ENCODE measurements at regions not wholly inside any gene's neighbourhood (a gene's known extent, or its start where the extent isn't known, plus 50 kb on each side); places are given as distances from the start of the nearest gene placed in this dataset.

DNA sequence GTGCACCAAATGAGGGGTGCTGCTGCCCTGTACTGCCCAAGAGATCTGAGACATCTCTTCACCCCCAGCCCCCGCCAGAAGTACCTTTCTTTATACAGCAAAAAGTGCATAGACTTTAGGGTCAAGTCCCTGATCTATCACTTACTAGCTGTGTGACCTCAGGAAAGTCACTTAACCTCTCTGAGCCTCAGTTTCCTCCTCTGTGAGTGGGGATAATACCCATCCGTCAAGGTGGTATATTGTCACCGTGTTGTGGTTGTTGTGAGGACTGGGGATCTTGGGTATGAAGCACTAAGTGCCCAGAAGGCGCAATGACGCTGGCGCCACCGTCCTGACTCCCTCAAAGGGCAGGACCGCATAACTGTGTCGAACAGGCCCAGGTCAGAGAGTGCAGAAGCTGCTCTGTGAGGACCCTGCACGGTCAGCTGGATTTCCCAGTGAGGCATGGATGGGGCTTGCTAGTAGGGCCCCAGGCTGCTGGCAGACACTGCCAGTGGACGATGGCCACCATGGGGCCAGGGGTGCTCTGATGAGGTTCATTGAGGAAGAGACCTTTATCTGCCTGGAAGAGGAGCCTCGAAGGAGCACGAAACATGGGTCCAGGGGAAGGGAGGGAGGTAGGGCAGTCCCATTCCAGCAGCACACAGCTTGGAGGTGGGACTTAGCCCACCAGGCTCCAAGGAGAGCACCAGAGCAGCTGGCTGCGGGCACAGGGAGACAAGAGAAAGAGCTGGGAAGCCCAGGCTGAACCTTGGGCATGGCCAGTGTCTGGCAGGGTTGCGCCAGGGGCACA lies 61.8 kb upstream of the LAPTM4A start:
- TF ChIP-seq, protein P1, sequence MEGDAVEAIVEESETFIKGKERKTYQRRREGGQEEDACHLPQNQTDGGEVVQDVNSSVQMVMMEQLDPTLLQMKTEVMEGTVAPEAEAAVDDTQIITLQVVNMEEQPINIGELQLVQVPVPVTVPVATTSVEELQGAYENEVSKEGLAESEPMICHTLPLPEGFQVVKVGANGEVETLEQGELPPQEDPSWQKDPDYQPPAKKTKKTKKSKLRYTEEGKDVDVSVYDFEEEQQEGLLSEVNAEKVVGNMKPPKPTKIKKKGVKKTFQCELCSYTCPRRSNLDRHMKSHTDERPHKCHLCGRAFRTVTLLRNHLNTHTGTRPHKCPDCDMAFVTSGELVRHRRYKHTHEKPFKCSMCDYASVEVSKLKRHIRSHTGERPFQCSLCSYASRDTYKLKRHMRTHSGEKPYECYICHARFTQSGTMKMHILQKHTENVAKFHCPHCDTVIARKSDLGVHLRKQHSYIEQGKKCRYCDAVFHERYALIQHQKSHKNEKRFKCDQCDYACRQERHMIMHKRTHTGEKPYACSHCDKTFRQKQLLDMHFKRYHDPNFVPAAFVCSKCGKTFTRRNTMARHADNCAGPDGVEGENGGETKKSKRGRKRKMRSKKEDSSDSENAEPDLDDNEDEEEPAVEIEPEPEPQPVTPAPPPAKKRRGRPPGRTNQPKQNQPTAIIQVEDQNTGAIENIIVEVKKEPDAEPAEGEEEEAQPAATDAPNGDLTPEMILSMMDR (IDR thresholded peaks at IDR 0.05) = no peak
- TF ChIP-seq SIN3A (IDR thresholded peaks at IDR 0.05; ENCODE audit: borderline replicate concordance, insufficient read depth, low read depth, low read length) (no peak), POLR2AphosphoS5 (IDR thresholded peaks at IDR 0.05; ENCODE audit: low read depth, low read length) (no peak)
- TF ChIP-seq, protein P2, sequence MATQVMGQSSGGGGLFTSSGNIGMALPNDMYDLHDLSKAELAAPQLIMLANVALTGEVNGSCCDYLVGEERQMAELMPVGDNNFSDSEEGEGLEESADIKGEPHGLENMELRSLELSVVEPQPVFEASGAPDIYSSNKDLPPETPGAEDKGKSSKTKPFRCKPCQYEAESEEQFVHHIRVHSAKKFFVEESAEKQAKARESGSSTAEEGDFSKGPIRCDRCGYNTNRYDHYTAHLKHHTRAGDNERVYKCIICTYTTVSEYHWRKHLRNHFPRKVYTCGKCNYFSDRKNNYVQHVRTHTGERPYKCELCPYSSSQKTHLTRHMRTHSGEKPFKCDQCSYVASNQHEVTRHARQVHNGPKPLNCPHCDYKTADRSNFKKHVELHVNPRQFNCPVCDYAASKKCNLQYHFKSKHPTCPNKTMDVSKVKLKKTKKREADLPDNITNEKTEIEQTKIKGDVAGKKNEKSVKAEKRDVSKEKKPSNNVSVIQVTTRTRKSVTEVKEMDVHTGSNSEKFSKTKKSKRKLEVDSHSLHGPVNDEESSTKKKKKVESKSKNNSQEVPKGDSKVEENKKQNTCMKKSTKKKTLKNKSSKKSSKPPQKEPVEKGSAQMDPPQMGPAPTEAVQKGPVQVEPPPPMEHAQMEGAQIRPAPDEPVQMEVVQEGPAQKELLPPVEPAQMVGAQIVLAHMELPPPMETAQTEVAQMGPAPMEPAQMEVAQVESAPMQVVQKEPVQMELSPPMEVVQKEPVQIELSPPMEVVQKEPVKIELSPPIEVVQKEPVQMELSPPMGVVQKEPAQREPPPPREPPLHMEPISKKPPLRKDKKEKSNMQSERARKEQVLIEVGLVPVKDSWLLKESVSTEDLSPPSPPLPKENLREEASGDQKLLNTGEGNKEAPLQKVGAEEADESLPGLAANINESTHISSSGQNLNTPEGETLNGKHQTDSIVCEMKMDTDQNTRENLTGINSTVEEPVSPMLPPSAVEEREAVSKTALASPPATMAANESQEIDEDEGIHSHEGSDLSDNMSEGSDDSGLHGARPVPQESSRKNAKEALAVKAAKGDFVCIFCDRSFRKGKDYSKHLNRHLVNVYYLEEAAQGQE (IDR thresholded peaks at IDR 0.05; ENCODE audit: insufficient read depth in 1 of 2, low read depth in 2 of 2, low read length in 1 of 2) = no peak
